SK-N-MC (cell line): ENCODE measurements at regions not wholly inside any gene's neighbourhood (a gene's known extent, or its start where the extent isn't known, plus 50 kb on each side); places are given as distances from the start of the nearest gene placed in this dataset.

Experiments
- EZH2 ChIP-seq: fragments of 200-600 bp; sonication (generic); IDR thresholded peaks from one replicate; pipeline ENCODE4 v1.6.1; 2017; ENCODE audit warnings: antibody characterized with exemption
- FOXP2 ChIP-seq: optimal IDR thresholded peaks from 2 replicates; pipeline ENCODE3; 2011; ENCODE audit warnings: mild to moderate bottlenecking, moderate library complexity; ENCODE audit not compliant: insufficient read depth; ENCODE audit errors: extremely low read length, control extremely low read depth
- POLR2AphosphoS5 ChIP-seq: IDR thresholded peaks from 2 replicates; pipeline ENCODE4 v1.6.1; 2012; ENCODE audit warnings: mild to moderate bottlenecking, low read depth, low read length, borderline replicate concordance

GRCh38 chr2:2931318-2932075, 446.1 kb downstream of the EIPR1 start:
- no peak for TF ChIP-seq EZH2
- TF ChIP-seq POLR2AphosphoS5 = no peak
- no peak for TF ChIP-seq FOXP2
